ENCODE measurements at regions not wholly inside any gene's neighbourhood (a gene's known extent, or its start where the extent isn't known, plus 50 kb on each side); places are given as distances from the start of the nearest gene placed in this dataset.

DNA sequence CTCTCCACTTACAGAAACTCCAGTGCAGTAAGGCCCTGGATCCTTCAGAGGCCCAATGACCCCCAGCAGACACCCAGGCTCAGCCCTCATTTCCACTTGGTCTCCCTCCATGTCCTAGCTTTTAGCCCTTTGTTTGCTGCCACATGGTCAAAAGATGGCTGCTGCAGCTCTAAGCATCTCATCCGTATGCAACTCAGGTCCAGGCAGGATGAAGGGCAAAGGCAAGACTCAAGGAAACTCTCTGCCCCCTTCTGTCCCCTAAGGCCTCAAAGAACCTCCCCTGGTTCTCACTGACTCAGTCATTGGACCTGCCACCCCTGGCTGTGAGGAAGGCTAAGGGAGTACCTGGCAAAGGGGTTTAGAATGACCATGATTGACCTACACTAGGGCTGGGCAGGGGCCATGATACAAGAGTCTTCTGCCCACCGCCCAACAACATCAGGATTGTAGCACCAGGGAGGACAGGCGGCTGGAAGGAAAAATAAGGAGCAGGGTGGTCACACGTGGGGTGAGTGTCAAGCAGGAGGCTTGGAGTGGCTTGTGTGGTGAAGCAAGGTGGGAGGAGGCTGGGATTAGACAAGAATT, 303.8 kb upstream of the ZMIZ1 start:
- TF ChIP-seq, protein P1, sequence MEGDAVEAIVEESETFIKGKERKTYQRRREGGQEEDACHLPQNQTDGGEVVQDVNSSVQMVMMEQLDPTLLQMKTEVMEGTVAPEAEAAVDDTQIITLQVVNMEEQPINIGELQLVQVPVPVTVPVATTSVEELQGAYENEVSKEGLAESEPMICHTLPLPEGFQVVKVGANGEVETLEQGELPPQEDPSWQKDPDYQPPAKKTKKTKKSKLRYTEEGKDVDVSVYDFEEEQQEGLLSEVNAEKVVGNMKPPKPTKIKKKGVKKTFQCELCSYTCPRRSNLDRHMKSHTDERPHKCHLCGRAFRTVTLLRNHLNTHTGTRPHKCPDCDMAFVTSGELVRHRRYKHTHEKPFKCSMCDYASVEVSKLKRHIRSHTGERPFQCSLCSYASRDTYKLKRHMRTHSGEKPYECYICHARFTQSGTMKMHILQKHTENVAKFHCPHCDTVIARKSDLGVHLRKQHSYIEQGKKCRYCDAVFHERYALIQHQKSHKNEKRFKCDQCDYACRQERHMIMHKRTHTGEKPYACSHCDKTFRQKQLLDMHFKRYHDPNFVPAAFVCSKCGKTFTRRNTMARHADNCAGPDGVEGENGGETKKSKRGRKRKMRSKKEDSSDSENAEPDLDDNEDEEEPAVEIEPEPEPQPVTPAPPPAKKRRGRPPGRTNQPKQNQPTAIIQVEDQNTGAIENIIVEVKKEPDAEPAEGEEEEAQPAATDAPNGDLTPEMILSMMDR (conservative IDR thresholded peaks at IDR 0.05; ENCODE audit: low read depth, low read length) = no peak
- no peak for TF ChIP-seq EZH2 (IDR thresholded peaks at IDR 0.05; ENCODE audit: borderline replicate concordance, low read depth, low read length, poor library complexity, severe bottlenecking)
